IMR-90 (cell line): ENCODE measurements at regions not wholly inside any gene's neighbourhood (a gene's known extent, or its start where the extent isn't known, plus 50 kb on each side); places are given as distances from the start of the nearest gene placed in this dataset.

Source experiments
- ATAC-seq: fragments of 200-7000 bp; cut with Tn5 transposase; 2 replicates; pipeline ENCODE4 v1.9.1; 2020; ENCODE audit warnings: low read depth, mild to moderate bottlenecking, moderate library complexity
- BruUV-seq: library from RNA; stranded (reverse); fragments of 400-500 nt; replicated peaks from 2 replicates; lab custom pipeline; 2021; lab: Mats Ljungman, UMichigan
- CTCF ChIA-PET: fragments of 300-600 bp; formaldehyde crosslinking; extraction: SDS; loops from one replicate; lab custom pipeline; 2021; ENCODE audit warnings: antibody characterized with exemption; lab: Yijun Ruan, JAX
- POLR2A ChIA-PET: fragments of 300-600 bp; sonication (Branson Sonifier 250); formaldehyde crosslinking; loops from one replicate; lab custom pipeline; 2022; ENCODE audit warnings: antibody characterized with exemption; ENCODE audit not compliant: unreplicated experiment; lab: Charles Lee
- DNase-seq: peaks from one replicate; pipeline ENCODE4 v3.0.0; 2013
- H2AFZ ChIP-seq: replicated peaks from 2 replicates; pipeline ENCODE3; 2013; ENCODE audit warnings: low read length, mild to moderate bottlenecking; ENCODE audit not compliant: poor library complexity
- H2AK5ac ChIP-seq: 2 replicates; pipeline ENCODE4 v1.6.1; 2013; ENCODE audit warnings: low read depth, low read length, inconsistent platforms
- H2AK9ac ChIP-seq: replicated peaks from 2 replicates; pipeline ENCODE3; 2013; ENCODE audit warnings: mild to moderate bottlenecking, low read depth, low read length, moderate library complexity; ENCODE audit not compliant: poor library complexity
- H2BK120ac ChIP-seq: 2 replicates; pipeline ENCODE4 v1.6.1; 2013; ENCODE audit warnings: low read depth, low read length, inconsistent platforms
- H2BK15ac ChIP-seq: 3 replicates; pipeline ENCODE4 v1.6.1; 2013; ENCODE audit warnings: low read depth, low read length, inconsistent platforms
- H2BK20ac ChIP-seq: 2 replicates; pipeline ENCODE4 v1.6.1; 2013; ENCODE audit warnings: low read depth, mild to moderate bottlenecking, inconsistent platforms, low read length, moderate library complexity
- H2BK5ac ChIP-seq: 2 replicates; pipeline ENCODE4 v1.6.1; 2013; ENCODE audit warnings: mild to moderate bottlenecking, low read depth, low read length, inconsistent platforms; ENCODE audit not compliant: poor library complexity, severe bottlenecking
- H3K14ac ChIP-seq: replicated peaks from 2 replicates; pipeline ENCODE4 v1.6.1; 2013; ENCODE audit warnings: low read depth, low read length, inconsistent platforms
- H3K18ac ChIP-seq: 2 replicates; pipeline ENCODE4 v1.6.1; 2013; ENCODE audit warnings: low read depth, low read length, control low read depth
- H3K23ac ChIP-seq: 2 replicates; pipeline ENCODE4 v1.6.1; 2013; ENCODE audit warnings: low read depth, low read length, inconsistent platforms
- H3K27ac ChIP-seq: 2 replicates; pipeline ENCODE4 v1.5.1; 2013; ENCODE audit warnings: mild to moderate bottlenecking, control low read depth, low read length; ENCODE audit not compliant: insufficient read depth
- H3K27me3 ChIP-seq: 2 replicates; pipeline ENCODE4 v1.6.1; 2013; ENCODE audit warnings: low read length; ENCODE audit not compliant: control insufficient read depth, insufficient read depth
- H3K36me3 ChIP-seq: 2 replicates; pipeline ENCODE4 v1.6.1; 2013; ENCODE audit warnings: low read length, mixed read lengths; ENCODE audit not compliant: control insufficient read depth, insufficient read depth
- H3K4ac ChIP-seq: 2 replicates; pipeline ENCODE4 v1.6.1; 2013; ENCODE audit warnings: low read depth, low read length, inconsistent platforms
- H3K4me1 ChIP-seq: 2 replicates; pipeline ENCODE4 v1.6.1; 2013; ENCODE audit warnings: low read length, mixed read lengths; ENCODE audit not compliant: control insufficient read depth, insufficient read depth
- H3K4me2 ChIP-seq: 2 replicates; pipeline ENCODE4 v1.6.1; 2013; ENCODE audit warnings: low read depth, mild to moderate bottlenecking, control low read depth, low read length, moderate library complexity
- H3K4me3 ChIP-seq: 2 replicates; pipeline ENCODE4 v1.5.1; 2013; ENCODE audit warnings: low read depth, mild to moderate bottlenecking, control low read depth, low read length, moderate library complexity; ENCODE audit not compliant: insufficient read depth
- H3K56ac ChIP-seq: 2 replicates; pipeline ENCODE4 v1.6.1; 2013; ENCODE audit warnings: low read length, inconsistent platforms; ENCODE audit not compliant: insufficient read depth; ENCODE audit errors: extremely low read depth
- H3K79me1 ChIP-seq, 2 experiments: 2 replicates each; pipeline ENCODE4 v1.6.1; 2013; ENCODE audit warnings: low read length in 2 of 2, inconsistent platforms in 1 of 2, low read depth in 1 of 2
- H3K9ac ChIP-seq: 2 replicates; pipeline ENCODE4 v1.6.1; 2013; ENCODE audit warnings: low read depth, low read length, control low read depth
- H3K9me1 ChIP-seq: 2 replicates; pipeline ENCODE4 v1.6.1; 2013; ENCODE audit warnings: low read length, inconsistent platforms; ENCODE audit not compliant: insufficient read depth
- H3K9me3 ChIP-seq: 2 replicates; pipeline ENCODE4 v1.6.1; 2013; ENCODE audit warnings: low read length; ENCODE audit not compliant: control insufficient read depth, insufficient read depth
- H4K20me1 ChIP-seq: 2 replicates; pipeline ENCODE4 v1.6.1; 2013; ENCODE audit warnings: low read length, inconsistent platforms; ENCODE audit not compliant: insufficient read depth
- H4K5ac ChIP-seq: 2 replicates; pipeline ENCODE4 v1.6.1; 2013; ENCODE audit warnings: mild to moderate bottlenecking, low read depth, low read length, control low read depth
- H4K8ac ChIP-seq, 2 experiments: 2 replicates each; pipeline ENCODE4 v1.6.1; 2013; ENCODE audit warnings: low read depth in 2 of 2, low read length in 2 of 2, control low read depth in 1 of 2, inconsistent platforms in 1 of 2
- H4K91ac ChIP-seq: 2 replicates; pipeline ENCODE4 v1.6.1; 2013; ENCODE audit warnings: low read depth, low read length, inconsistent platforms; ENCODE audit not compliant: insufficient read depth
- CEBPB ChIP-seq: IDR thresholded peaks from 2 replicates; pipeline ENCODE4 v1.6.1; 2012; ENCODE audit warnings: low read depth, low read length, improper control_type of control experiment
- CHD1 ChIP-seq: IDR thresholded peaks from 2 replicates; pipeline ENCODE4 v1.6.1; 2012; ENCODE audit warnings: low read depth, low read length, improper control_type of control experiment
- FOS ChIP-seq: fragments of 150-350 bp; IDR thresholded peaks from 2 replicates; pipeline ENCODE4 v1.6.1; 2016; ENCODE audit warnings: low read depth, low read length
- MAZ ChIP-seq: IDR thresholded peaks from 2 replicates; pipeline ENCODE4 v1.6.1; 2012; ENCODE audit warnings: low read depth, mild to moderate bottlenecking, low read length, improper control_type of control experiment, moderate library complexity, borderline replicate concordance
- MXI1 ChIP-seq: IDR thresholded peaks from 2 replicates; pipeline ENCODE4 v1.6.1; 2012; ENCODE audit warnings: low read depth, mild to moderate bottlenecking, low read length, moderate library complexity, borderline replicate concordance
- NFE2L2 ChIP-seq: fragments of 150-350 bp; IDR thresholded peaks from 2 replicates; pipeline ENCODE4 v1.6.1; 2016; ENCODE audit warnings: low read depth, mild to moderate bottlenecking, low read length
- RAD21 ChIP-seq: IDR thresholded peaks from 2 replicates; pipeline ENCODE4 v1.6.1; 2012; ENCODE audit warnings: low read length, improper control_type of control experiment
- RCOR1 ChIP-seq: IDR thresholded peaks from 2 replicates; pipeline ENCODE4 v1.6.1; 2012; ENCODE audit warnings: mild to moderate bottlenecking, low read length, improper control_type of control experiment; ENCODE audit not compliant: insufficient replicate concordance
- RFX5 ChIP-seq: IDR thresholded peaks from 2 replicates; pipeline ENCODE4 v1.8.0; 2012; ENCODE audit warnings: low read depth, mild to moderate bottlenecking, low read length, moderate library complexity
- WGBS, 2 experiments: methylation state at CpG; one replicate each; pipeline versions ENCODE4 v1.1.5 to v1.1.7; 2013; ENCODE audit warnings: missing lambda C conversion rate in 2 of 2; ENCODE audit not compliant: insufficient read length in 1 of 2; ENCODE audit errors: extremely low coverage in 2 of 2; 5-methylcytosine and 5-hydroxymethylcytosine counted together
- dilution Hi-C: fragments of 300-500 bp; cut with HindIII; formaldehyde crosslinking; loops from one replicate; pipeline ENCODE4 v1.14.3; 2018; ENCODE audit warnings: low sequenced_read_pairs; ENCODE audit not compliant: unreplicated experiment
- in situ Hi-C: fragments of 300-500 bp; cut with MboI; formaldehyde crosslinking; loops from 3 replicates; pipeline ENCODE4 v1.14.3; 2019; ENCODE audit warnings: low sequenced_read_pairs, inconsistent platforms, mixed read lengths
- intact Hi-C: fragments of 100-400 bp; cut with micrococcal nuclease; formaldehyde crosslinking; loops from 2 replicates; pipeline ENCODE4 v1.10.0; 2022
- TF ChIP-seq, protein P1 (sequence below): fragments of 150-350 bp; IDR thresholded peaks from 2 replicates; pipeline ENCODE4 v1.6.1; 2017; ENCODE audit warnings: mild to moderate bottlenecking, antibody characterized with exemption, low read length, low read depth

DNA sequence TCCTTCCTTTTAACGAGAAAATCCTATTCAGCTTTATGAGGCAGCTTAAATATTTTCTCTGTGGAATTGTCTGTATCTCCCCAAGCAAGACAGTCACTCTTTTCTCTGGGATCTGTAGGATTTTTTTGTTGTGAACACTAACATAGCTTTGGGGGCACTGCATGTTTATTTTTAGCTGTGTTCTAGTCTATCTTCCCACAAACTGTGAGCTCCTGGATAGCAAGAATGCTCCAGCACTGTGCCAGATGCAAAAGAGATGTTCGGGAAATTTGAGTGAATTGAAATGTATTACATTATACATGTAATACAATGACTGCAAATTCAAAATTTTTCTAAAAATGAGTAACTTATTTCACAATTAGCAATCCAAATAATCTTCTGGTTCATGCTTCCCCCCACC, 282.2 kb downstream of the PLPP3 start:
- dilution Hi-C loops, result no loop called here
- Histone ChIP-seq H2AK5ac (no peak overlapping the region), H2BK15ac (no peak overlapping the region), H3K36me3 (no peaks in the 10 kb centered on the region), H3K4me2 (no peak overlapping the region), H4K5ac (no peak overlapping the region), H4K8ac (no peak overlapping the region), H2AFZ (no peak overlapping the region), H2BK20ac (no peak overlapping the region), H2BK120ac (no peak overlapping the region), H2BK5ac (no peak overlapping the region), H3K4me1 (peaks cover 3% of the 10 kb centered on the region), H3K9me1 (peaks cover 3% of the 10 kb centered on the region), H3K27me3 (no peaks in the 10 kb centered on the region), H3K4ac (no peak overlapping the region), H3K56ac (no peak overlapping the region), H3K18ac (no peak overlapping the region), H3K4me3 (no peak overlapping the region), H3K14ac (no peak overlapping the region), H2AK9ac (no peak overlapping the region), H3K9ac (no peak overlapping the region), H3K79me1 (no peaks in the 10 kb centered on the region), H3K9me3 (no peaks in the 10 kb centered on the region), H4K91ac (no peak overlapping the region), H3K27ac (no peak overlapping the region), H3K23ac (no peak overlapping the region), H4K20me1 (peaks cover 3% of the 10 kb centered on the region; the same call in 1 of the 2 replicates)
- ChIA-PET POLR2A (no interaction called here), CTCF (no interaction called here)
- TF ChIP-seq CHD1 (no peak), RCOR1 (no peak), RFX5 (no peak), FOS (no peak), MAZ (no peak), RAD21 (no peak), NFE2L2 (no peak), CEBPB (no peak), MXI1 (no peak)
- TF ChIP-seq, protein P1, sequence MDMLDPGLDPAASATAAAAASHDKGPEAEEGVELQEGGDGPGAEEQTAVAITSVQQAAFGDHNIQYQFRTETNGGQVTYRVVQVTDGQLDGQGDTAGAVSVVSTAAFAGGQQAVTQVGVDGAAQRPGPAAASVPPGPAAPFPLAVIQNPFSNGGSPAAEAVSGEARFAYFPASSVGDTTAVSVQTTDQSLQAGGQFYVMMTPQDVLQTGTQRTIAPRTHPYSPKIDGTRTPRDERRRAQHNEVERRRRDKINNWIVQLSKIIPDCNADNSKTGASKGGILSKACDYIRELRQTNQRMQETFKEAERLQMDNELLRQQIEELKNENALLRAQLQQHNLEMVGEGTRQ, result no peak
- WGBS, 2 experiments, result no CpG with 5 or more reads among the region's 2 CpGs
- BruUV-seq, result no TSS peak
- in situ Hi-C loops, result no loop called here
- intact Hi-C loops, result no loop called here
- DNase-seq, result no peak
- ATAC-seq, result no peak
